ENCODE measurements at regions not wholly inside any gene's neighbourhood (a gene's known extent, or its start where the extent isn't known, plus 50 kb on each side); places are given as distances from the start of the nearest gene placed in this dataset.

DNA sequence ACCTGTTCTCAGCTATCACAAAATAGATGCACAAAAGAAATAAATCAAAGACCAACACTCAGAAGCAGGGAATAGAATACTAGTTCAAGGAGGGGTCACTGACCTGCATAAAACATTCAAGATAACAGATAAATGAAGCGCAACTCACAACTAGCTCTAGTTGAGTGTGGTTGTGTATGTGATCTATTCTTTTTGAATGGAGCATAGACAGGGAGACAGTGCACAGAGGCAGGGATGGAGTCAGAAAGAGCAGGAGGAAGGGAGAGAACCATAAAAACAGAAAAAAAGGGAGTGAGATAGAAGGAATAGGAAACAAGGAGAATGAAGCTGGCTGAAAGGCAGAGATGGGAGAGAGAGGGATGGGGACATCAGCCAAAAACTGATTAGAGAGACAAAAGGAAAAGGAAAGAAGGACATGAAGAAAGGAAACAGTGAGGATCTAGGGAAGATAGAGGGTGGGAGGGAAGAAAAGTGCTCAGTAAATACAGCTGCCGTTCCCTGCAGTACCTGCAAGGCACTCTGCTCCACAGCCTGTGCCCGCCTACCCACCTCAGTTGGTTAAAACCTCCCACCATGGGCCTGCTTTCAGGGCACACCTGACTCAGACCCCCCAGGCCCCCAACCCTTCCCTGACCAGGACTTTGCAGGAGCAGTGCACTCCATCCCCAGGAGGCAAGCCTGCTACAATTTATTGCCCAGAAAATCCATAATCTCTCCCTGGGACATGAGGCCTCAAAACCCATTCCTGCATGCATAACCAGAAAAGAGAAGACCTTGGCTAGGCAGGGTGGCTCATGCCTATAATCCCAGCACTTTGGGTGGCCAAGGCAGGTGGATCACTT lies 385.2 kb upstream of the POU3F1 start:
- TF ChIP-seq, protein P1, sequence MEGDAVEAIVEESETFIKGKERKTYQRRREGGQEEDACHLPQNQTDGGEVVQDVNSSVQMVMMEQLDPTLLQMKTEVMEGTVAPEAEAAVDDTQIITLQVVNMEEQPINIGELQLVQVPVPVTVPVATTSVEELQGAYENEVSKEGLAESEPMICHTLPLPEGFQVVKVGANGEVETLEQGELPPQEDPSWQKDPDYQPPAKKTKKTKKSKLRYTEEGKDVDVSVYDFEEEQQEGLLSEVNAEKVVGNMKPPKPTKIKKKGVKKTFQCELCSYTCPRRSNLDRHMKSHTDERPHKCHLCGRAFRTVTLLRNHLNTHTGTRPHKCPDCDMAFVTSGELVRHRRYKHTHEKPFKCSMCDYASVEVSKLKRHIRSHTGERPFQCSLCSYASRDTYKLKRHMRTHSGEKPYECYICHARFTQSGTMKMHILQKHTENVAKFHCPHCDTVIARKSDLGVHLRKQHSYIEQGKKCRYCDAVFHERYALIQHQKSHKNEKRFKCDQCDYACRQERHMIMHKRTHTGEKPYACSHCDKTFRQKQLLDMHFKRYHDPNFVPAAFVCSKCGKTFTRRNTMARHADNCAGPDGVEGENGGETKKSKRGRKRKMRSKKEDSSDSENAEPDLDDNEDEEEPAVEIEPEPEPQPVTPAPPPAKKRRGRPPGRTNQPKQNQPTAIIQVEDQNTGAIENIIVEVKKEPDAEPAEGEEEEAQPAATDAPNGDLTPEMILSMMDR (IDR thresholded peaks at IDR 0.05): no peak
- TF ChIP-seq POLR2A (IDR thresholded peaks at IDR 0.05; ENCODE audit: low read depth): no peak
